Kidney epithelial cell (primary cell): ENCODE measurements at regions not wholly inside any gene's neighbourhood (a gene's known extent, or its start where the extent isn't known, plus 50 kb on each side); places are given as distances from the start of the nearest gene placed in this dataset.

Source experiments
- DNase-seq: peaks from one replicate; pipeline ENCODE4 v3.0.0-alpha.2; 2010; ENCODE audit warnings: low read depth
- H3K27me3 ChIP-seq: 2 replicates; pipeline ENCODE4 v1.6.0; 2011; ENCODE audit warnings: low read length; ENCODE audit not compliant: control insufficient read depth, insufficient read depth
- H3K36me3 ChIP-seq: 2 replicates; pipeline ENCODE4 v1.5.1; 2011; ENCODE audit warnings: low read length; ENCODE audit not compliant: control insufficient read depth, insufficient read depth
- H3K4me3 ChIP-seq: 2 replicates; pipeline ENCODE4 v1.5.1; 2011; ENCODE audit warnings: low read depth, mild to moderate bottlenecking, control low read depth, low read length
- TF ChIP-seq, protein P1 (sequence below): IDR thresholded peaks from 2 replicates; pipeline ENCODE4 v1.5.1; 2011; ENCODE audit warnings: mild to moderate bottlenecking, moderate library complexity, low read length, control low read depth, inconsistent platforms; ENCODE audit not compliant: insufficient read depth, poor library complexity, severe bottlenecking

DNA sequence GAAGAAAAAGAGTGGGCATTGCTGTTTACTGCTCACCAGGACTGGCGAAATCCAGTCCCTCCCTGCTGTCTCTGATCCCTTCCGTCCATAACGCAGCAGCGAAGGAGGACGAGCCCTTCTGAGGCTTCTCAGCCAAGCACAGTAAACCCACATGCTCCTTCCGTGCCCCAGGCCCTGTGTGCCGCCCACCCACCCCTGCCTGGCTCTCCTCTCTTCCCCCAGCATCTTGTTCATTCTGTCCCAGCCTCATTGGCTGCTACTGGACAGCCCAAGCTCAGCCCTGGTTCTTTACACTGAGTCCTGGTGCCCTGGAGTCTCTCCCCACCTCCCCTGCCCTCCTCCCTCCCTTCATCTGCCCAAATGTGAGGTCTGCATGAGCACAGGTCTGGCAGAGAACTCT lies 559.7 kb downstream of the BRD1 start:
- no peaks in the 10 kb centered on the region for H3K27me3 ChIP-seq
- no peak overlapping the region for H3K4me3 ChIP-seq
- TF ChIP-seq, protein P1, sequence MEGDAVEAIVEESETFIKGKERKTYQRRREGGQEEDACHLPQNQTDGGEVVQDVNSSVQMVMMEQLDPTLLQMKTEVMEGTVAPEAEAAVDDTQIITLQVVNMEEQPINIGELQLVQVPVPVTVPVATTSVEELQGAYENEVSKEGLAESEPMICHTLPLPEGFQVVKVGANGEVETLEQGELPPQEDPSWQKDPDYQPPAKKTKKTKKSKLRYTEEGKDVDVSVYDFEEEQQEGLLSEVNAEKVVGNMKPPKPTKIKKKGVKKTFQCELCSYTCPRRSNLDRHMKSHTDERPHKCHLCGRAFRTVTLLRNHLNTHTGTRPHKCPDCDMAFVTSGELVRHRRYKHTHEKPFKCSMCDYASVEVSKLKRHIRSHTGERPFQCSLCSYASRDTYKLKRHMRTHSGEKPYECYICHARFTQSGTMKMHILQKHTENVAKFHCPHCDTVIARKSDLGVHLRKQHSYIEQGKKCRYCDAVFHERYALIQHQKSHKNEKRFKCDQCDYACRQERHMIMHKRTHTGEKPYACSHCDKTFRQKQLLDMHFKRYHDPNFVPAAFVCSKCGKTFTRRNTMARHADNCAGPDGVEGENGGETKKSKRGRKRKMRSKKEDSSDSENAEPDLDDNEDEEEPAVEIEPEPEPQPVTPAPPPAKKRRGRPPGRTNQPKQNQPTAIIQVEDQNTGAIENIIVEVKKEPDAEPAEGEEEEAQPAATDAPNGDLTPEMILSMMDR = no peak
- H3K36me3 ChIP-seq = no peaks in the 10 kb centered on the region
- no peak for DNase-seq

DNA sequence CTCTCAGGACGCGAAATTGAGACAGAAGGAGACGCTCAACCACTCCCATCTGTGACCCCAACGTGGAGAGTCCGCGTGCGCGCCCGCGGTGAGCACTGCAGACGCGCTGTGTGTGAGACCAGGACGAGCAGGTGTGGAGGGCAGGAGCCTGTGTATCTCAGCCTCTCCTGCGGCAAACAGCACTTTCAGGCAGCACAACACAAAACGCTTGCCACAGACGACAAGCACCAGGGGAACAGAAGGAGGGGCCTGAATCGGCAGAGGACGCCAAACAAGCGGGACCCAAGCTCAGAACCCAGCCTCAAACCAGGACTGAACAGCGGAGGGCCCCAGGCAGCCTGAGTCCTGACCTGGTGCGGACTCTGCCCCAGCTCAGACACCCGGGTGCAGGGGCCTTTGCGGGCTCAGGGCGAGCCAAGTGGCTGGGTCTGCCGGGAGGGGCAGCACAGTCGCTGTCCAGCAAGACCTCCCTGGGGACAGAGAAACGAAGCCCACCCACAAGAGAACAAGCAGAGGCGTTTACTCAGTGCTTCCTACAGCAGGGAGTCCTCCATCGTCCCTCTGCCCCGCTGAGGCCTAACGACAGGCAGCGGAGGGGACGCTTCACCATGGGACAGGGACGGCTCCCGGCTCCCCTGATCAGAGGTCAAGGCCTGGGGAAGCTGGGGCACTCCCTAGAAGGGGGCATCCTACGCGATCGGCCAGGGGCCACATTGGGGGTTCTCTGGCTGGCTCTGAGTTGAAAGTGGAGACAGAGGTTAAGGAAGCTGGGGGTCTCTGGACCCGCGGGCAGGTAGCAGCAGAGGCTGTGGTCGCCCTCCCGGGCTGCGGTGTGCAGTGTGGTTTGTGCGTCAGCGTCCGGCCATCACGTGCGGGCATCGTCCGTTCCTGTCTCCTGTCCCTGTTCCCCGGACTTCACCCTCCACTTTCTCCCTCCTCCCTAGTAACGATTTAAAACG lies 560.8 kb downstream of the BRD1 start:
- Histone ChIP-seq H3K4me3 (no peak overlapping the region), H3K36me3 (no peaks in the 10 kb centered on the region), H3K27me3 (no peaks in the 10 kb centered on the region)
- TF ChIP-seq, protein P1 = no peak
- no peak for DNase-seq

DNA sequence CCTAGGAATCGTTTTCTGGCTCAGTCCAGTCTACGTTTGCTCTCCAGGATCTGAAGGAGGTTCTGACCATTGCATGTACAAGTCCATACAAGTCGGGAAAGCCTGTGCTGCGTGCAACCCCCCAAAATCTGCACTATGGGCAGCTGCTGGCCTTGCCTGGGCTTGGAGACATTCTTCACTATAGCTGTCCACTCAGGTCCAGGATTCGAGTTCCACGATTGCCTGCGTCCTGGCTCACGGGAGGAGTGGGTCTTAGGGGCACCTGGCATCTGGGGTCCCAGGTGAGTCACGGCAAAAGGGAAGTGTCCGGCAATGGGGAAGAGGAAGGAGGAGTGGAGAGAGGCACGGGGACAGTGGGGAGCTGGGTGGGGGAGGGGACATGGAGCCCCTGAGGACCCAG lies 563.0 kb downstream of the BRD1 start:
- H3K4me3 ChIP-seq = no peak overlapping the region
- DNase-seq = no peak
- no peaks in the 10 kb centered on the region for H3K27me3 ChIP-seq
- no peaks in the 10 kb centered on the region for H3K36me3 ChIP-seq
- TF ChIP-seq, protein P1 = no peak

DNA sequence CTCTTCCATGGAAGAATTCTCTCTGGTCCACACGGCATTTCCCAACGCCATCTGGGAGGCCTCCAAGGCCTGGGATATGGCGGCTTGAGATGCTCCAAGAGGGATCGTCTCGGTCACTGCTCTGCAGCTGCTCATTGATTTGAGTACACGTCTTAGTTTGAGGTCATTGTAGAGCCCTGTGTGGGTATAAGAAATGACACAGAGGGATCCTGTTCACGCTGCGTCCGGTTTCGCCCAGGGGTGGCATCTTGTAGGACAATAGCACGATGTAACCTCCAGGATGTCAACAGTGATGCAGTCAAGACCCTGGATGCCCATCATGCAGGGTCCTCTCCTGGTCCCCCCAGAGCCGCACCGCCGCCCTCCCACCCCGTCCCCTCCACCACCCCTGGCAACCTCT lies 564.6 kb downstream of the BRD1 start:
- Histone ChIP-seq H3K27me3 (no peaks in the 10 kb centered on the region), H3K4me3 (no peak overlapping the region), H3K36me3 (no peaks in the 10 kb centered on the region)
- no peak for DNase-seq
- TF ChIP-seq, protein P1 = no peak

DNA sequence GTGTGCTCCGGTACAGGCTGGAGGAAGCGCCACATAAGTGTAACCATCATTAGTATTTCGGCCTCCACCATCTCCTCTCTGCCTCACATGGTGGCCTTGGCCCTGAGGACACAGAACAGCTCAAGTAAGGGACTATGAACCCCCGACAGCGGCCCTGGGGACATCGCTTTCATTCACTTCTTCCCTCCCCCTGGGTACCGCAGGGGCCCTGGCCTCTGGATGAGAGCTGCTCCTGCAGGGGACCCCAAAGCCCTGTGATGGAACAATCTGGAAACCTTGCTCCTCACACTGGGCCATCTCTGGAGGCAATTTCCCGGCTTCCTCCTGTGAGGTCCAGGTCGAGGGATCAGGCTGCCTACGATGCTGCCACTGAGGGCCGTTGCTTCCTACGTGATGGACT lies 565.5 kb downstream of the BRD1 start:
- TF ChIP-seq, protein P1 = no peak
- Histone ChIP-seq H3K27me3 (no peaks in the 10 kb centered on the region), H3K36me3 (no peaks in the 10 kb centered on the region), H3K4me3 (no peak overlapping the region)
- no peak for DNase-seq
